ENCODE measurements at regions not wholly inside any gene's neighbourhood (a gene's known extent, or its start where the extent isn't known, plus 50 kb on each side); places are given as distances from the start of the nearest gene placed in this dataset.

- DNase-seq (ENCODE audit: low spot score) = no peak
These were observed 367.7 kb downstream of the CDK5RAP2 start for GRCh38 chr9:120212153-120212852.

GRCh38 chr9:120210274-120210673 lies 369.7 kb downstream of the CDK5RAP2 start:
- no peak for DNase-seq (ENCODE audit: low spot score)

- DNase-seq (ENCODE audit: low spot score) = no peak
These were observed 376.9 kb downstream of the CDK5RAP2 start for GRCh38 chr9:120202856-120203654.

- DNase-seq (ENCODE audit: low spot score) = no peak
These were observed 381.9 kb downstream of the CDK5RAP2 start for GRCh38 chr9:120198027-120198426.

- no peak for DNase-seq (ENCODE audit: low spot score)
These were observed 382.4 kb downstream of the CDK5RAP2 start for GRCh38 chr9:120197605-120198004.

GRCh38 chr9:120191141-120191540 lies 388.8 kb downstream of the CDK5RAP2 start:
- DNase-seq (ENCODE audit: low spot score) = no peak

- DNase-seq (ENCODE audit: low spot score) = no peak
These were observed 392.2 kb downstream of the CDK5RAP2 start for GRCh38 chr9:120187758-120188157.

- no peak for DNase-seq (ENCODE audit: low spot score)
These were observed 393.7 kb downstream of the CDK5RAP2 start for GRCh38 chr9:120186276-120186675.

- no peak for DNase-seq (ENCODE audit: low spot score)
These were observed 395.7 kb downstream of the CDK5RAP2 start for GRCh38 chr9:120184266-120184665.

GRCh38 chr9:120183615-120184014 lies 396.4 kb downstream of the CDK5RAP2 start:
- no peak for DNase-seq (ENCODE audit: low spot score)

GRCh38 chr9:120182011-120182410 lies 398.0 kb downstream of the CDK5RAP2 start:
- DNase-seq (ENCODE audit: low spot score) = no peak

GRCh38 chr9:120177121-120177520 lies 402.8 kb downstream of the CDK5RAP2 start:
- DNase-seq (ENCODE audit: low spot score) = no peak

- DNase-seq (ENCODE audit: low spot score) = no peak
These were observed 404.9 kb downstream of the CDK5RAP2 start for GRCh38 chr9:120175031-120175430.

- DNase-seq (ENCODE audit: low spot score) = no peak
These were observed 418.2 kb downstream of the CDK5RAP2 start for GRCh38 chr9:120161776-120162175.

GRCh38 chr9:120158221-120158620 lies 421.7 kb downstream of the CDK5RAP2 start:
- no peak for DNase-seq (ENCODE audit: low spot score)

- DNase-seq (ENCODE audit: low spot score) = no peak
These were observed 423.6 kb downstream of the CDK5RAP2 start for GRCh38 chr9:120156376-120156775.

- no peak for DNase-seq (ENCODE audit: low spot score)
These were observed 426.7 kb downstream of the CDK5RAP2 start for GRCh38 chr9:120153258-120153657.

- DNase-seq (ENCODE audit: low spot score) = no peak
These were observed 427.7 kb downstream of the CDK5RAP2 start for GRCh38 chr9:120152295-120152694.

- DNase-seq (ENCODE audit: low spot score) = no peak
These were observed 428.2 kb downstream of the CDK5RAP2 start for GRCh38 chr9:120151806-120152205.

- no peak for DNase-seq (ENCODE audit: low spot score)
These were observed 428.8 kb downstream of the CDK5RAP2 start for GRCh38 chr9:120151149-120151548.

GRCh38 chr9:120138955-120139354 lies 441.0 kb downstream of the CDK5RAP2 start:
- no peak for DNase-seq (ENCODE audit: low spot score)

- no peak for DNase-seq (ENCODE audit: low spot score)
These were observed 442.7 kb downstream of the CDK5RAP2 start for GRCh38 chr9:120137186-120137840.

- DNase-seq (ENCODE audit: low spot score) = no peak
These were observed 443.3 kb downstream of the CDK5RAP2 start for GRCh38 chr9:120136696-120137095.

All from CD4-positive, alpha-beta T cell treated with Interleukin-15 for 4 hours (primary cell).